Omental fat pad (tissue), 3 donors: ENCODE measurements at regions not wholly inside any gene's neighbourhood (a gene's known extent, or its start where the extent isn't known, plus 50 kb on each side); places are given as distances from the start of the nearest gene placed in this dataset.

ENCODE experiments used
- ATAC-seq: fragments of 150-250 bp; one replicate; pipeline ENCODE4 v1.9.1; 2016; ENCODE audit warnings: mild to moderate bottlenecking, moderate library complexity; ENCODE audit not compliant: low FRiP score
- DNase-seq: peaks from one replicate; pipeline ENCODE4 v3.0.0-alpha.2; 2019; ENCODE audit warnings: low spot score
- CTCF ChIP-seq, 3 donors: fragments of 450-650 bp; IDR thresholded peaks; one replicate each; pipeline ENCODE4 v1.5.1; 2016 to 2017; ENCODE audit warnings: antibody characterized with exemption in 3 of 3, mild to moderate bottlenecking in 3 of 3, moderate library complexity in 2 of 3

- ATAC-seq (no peak), DNase-seq (no peak)
- no peak for TF ChIP-seq CTCF (IDR thresholded peaks at IDR 0.05)
These were observed 328.9 kb downstream of the RPS24 start for GRCh38 chr10:78362406-78363022.

GRCh38 chr10:78363190-78363589, 329.5 kb downstream of the RPS24 start:
- no peak for TF ChIP-seq CTCF (IDR thresholded peaks at IDR 0.05)
- ATAC-seq, result no peak
- DNase-seq, result no peak

GRCh38 chr10:78365694-78366093, 332.0 kb downstream of the RPS24 start:
- ATAC-seq (no peak), DNase-seq (no peak)
- TF ChIP-seq CTCF (IDR thresholded peaks at IDR 0.05), result no peak

- DNase-seq, result no peak
- TF ChIP-seq CTCF (IDR thresholded peaks at IDR 0.05), result no peak
- ATAC-seq, result no peak
These were observed 333.2 kb downstream of the RPS24 start for GRCh38 chr10:78366663-78367411.

- no peak for ATAC-seq
- TF ChIP-seq CTCF (IDR thresholded peaks at IDR 0.05), result no peak
- DNase-seq, result no peak
These were observed 334.1 kb downstream of the RPS24 start for GRCh38 chr10:78367751-78368150.

- TF ChIP-seq CTCF (IDR thresholded peaks at IDR 0.05), result no peak
- ATAC-seq (no peak), DNase-seq (no peak)
These were observed 337.5 kb downstream of the RPS24 start for GRCh38 chr10:78371136-78371535.

GRCh38 chr10:78372806-78373205, 339.1 kb downstream of the RPS24 start:
- no peak for TF ChIP-seq CTCF (IDR thresholded peaks at IDR 0.05)
- no peak for ATAC-seq
- DNase-seq, result no peak
